Esophagus muscularis mucosa (tissue), 4 donors: ENCODE measurements at regions not wholly inside any gene's neighbourhood (a gene's known extent, or its start where the extent isn't known, plus 50 kb on each side); places are given as distances from the start of the nearest gene placed in this dataset.

ENCODE experiments used
- DNase-seq: peaks from one replicate; pipeline ENCODE4 v3.0.0-alpha.2; 2017; ENCODE audit errors: extremely low spot score
- H3K27ac ChIP-seq, 4 donors: fragments of 200-600 bp; sonication (generic); replicated peaks in 1 of 4; 1 replicate in 3 of 4; 2 replicates in 1 of 4; pipeline ENCODE4 v1.5.1; 2016 to 2019; ENCODE audit warnings: mild to moderate bottlenecking in 1 of 4
- H3K27me3 ChIP-seq, 4 donors: fragments of 200-600 bp; sonication (generic); one replicate each; pipeline versions ENCODE4 v1.5.1 to v1.6.0; 2016 to 2019
- H3K36me3 ChIP-seq, 4 donors: fragments of 200-600 bp; sonication (generic); one replicate each; pipeline ENCODE4 v1.5.1; 2016 to 2019
- H3K4me1 ChIP-seq, 4 donors: fragments of 200-600 bp; sonication (generic); one replicate each; pipeline ENCODE4 v1.5.1; 2016 to 2019
- H3K4me3 ChIP-seq, 4 donors: fragments of 200-600 bp; sonication (generic); 1 replicate in 2 of 4; 2 replicates in 2 of 4; pipeline ENCODE4 v1.5.1; 2016 to 2019; ENCODE audit warnings: mild to moderate bottlenecking in 4 of 4, moderate library complexity in 1 of 4
- H3K9me3 ChIP-seq, 4 donors: fragments of 200-600 bp; sonication (generic); 1 replicate in 3 of 4; 2 replicates in 1 of 4; pipeline ENCODE4 v1.5.1; 2016 to 2019
- EP300 ChIP-seq: sonication (generic); formaldehyde crosslinking; IDR thresholded peaks from one replicate; pipeline ENCODE4 v1.6.1; 2017; ENCODE audit warnings: antibody characterized with exemption
- POLR2A ChIP-seq: fragments of 450-650 bp; IDR thresholded peaks from one replicate; pipeline ENCODE4 v1.6.1; 2017; ENCODE audit warnings: antibody characterized with exemption, moderate library complexity, mild to moderate bottlenecking, low read depth
- POLR2AphosphoS5 ChIP-seq, 2 donors: sonication (generic); formaldehyde crosslinking; IDR thresholded peaks; one replicate each; pipeline ENCODE4 v1.6.1; 2017; ENCODE audit warnings: antibody characterized with exemption in 2 of 2
- WGBS: methylation state at CpG from one replicate; pipeline ENCODE4 v1.1.5; 2018; 5-methylcytosine and 5-hydroxymethylcytosine counted together
- intact Hi-C: fragments of 100-400 bp; cut with DNase I; formaldehyde crosslinking; loops from one replicate; pipeline ENCODE4 v1.15.1; 2023
- TF ChIP-seq, protein P1 (sequence below), 3 experiments: fragments of 200-600 bp in 2 of 3; fragments of 450-650 bp in 1 of 3; sonication (generic) in 2 of 3; IDR thresholded peaks; one replicate each; pipeline ENCODE4 v1.5.1; 2017 to 2019; ENCODE audit warnings: antibody characterized with exemption in 3 of 3, mild to moderate bottlenecking in 2 of 3, moderate library complexity in 1 of 3

DNA sequence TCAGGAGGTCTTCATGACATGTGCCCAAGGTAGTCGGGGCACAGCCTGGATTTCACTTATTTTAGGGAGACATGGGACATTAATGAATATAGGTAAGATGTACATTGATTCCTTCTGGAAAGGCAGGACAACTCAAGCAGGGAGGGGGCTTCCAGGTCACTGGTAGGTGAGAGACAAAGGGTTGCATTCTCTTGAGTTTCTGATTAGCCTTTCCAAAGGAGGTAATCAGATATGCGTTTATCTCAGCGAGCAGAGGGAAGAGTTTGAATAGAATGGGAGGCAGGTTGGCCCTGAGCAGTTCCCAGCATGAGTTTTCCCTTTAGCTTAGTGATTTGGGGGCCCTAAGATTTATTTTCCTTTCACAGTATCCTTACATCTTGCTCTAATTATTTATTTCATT lies 443.8 kb upstream of the EEF2KMT start:
- Histone ChIP-seq H3K27ac (no peak overlapping the region), H3K4me1 (no peaks in the 10 kb centered on the region), H3K4me3 (no peak overlapping the region), H3K36me3 (no peaks in the 10 kb centered on the region), H3K27me3 (peaks cover 0 to 5% (median 0%) of the 10 kb centered on the region in 4 donors), H3K9me3 (peaks cover 0 to 11% (median 4%) of the 10 kb centered on the region in 4 donors)
- no peak for DNase-seq
- intact Hi-C loops, result no loop called here
- TF ChIP-seq, protein P1, sequence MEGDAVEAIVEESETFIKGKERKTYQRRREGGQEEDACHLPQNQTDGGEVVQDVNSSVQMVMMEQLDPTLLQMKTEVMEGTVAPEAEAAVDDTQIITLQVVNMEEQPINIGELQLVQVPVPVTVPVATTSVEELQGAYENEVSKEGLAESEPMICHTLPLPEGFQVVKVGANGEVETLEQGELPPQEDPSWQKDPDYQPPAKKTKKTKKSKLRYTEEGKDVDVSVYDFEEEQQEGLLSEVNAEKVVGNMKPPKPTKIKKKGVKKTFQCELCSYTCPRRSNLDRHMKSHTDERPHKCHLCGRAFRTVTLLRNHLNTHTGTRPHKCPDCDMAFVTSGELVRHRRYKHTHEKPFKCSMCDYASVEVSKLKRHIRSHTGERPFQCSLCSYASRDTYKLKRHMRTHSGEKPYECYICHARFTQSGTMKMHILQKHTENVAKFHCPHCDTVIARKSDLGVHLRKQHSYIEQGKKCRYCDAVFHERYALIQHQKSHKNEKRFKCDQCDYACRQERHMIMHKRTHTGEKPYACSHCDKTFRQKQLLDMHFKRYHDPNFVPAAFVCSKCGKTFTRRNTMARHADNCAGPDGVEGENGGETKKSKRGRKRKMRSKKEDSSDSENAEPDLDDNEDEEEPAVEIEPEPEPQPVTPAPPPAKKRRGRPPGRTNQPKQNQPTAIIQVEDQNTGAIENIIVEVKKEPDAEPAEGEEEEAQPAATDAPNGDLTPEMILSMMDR (IDR thresholded peaks at IDR 0.05), result no peak
- TF ChIP-seq POLR2A, result no peak
- no peak for TF ChIP-seq POLR2AphosphoS5 (IDR thresholded peaks at IDR 0.05)
- TF ChIP-seq EP300, result no peak
- WGBS, result 59% methylated on average over 3 of the region's 3 CpGs

DNA sequence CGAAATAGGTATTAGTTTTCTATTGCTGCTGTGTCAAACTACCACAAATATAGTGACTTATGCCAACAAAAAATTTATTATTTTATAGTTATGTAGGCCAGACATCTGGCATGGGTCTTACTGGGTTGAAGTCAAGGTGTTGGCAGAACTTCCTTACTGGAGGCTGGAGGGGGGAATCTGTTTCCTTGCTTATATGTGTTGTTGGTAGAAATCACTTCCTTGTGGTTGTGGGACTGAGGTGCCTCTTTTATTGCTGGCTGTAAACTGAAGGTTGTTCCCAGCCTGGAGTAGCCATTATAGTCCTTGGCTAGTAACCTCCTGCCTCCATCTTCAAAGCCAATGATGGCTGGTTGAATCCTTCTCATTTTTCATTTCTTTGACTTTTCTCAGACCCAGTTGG lies 439.8 kb upstream of the EEF2KMT start:
- intact Hi-C loops, result no loop called here
- Histone ChIP-seq H3K4me3 (no peak overlapping the region), H3K4me1 (no peaks in the 10 kb centered on the region), H3K27ac (no peak overlapping the region), H3K36me3 (no peaks in the 10 kb centered on the region), H3K27me3 (peaks cover 0 to 11% (median 0%) of the 10 kb centered on the region in 4 donors), H3K9me3 (peaks cover 0 to 25% (median 9%) of the 10 kb centered on the region in 4 donors)
- TF ChIP-seq POLR2A (no peak), POLR2AphosphoS5 (IDR thresholded peaks at IDR 0.05) (no peak)
- no peak for DNase-seq
- WGBS, result 76% methylated on average over 1 of the region's 1 CpG

DNA sequence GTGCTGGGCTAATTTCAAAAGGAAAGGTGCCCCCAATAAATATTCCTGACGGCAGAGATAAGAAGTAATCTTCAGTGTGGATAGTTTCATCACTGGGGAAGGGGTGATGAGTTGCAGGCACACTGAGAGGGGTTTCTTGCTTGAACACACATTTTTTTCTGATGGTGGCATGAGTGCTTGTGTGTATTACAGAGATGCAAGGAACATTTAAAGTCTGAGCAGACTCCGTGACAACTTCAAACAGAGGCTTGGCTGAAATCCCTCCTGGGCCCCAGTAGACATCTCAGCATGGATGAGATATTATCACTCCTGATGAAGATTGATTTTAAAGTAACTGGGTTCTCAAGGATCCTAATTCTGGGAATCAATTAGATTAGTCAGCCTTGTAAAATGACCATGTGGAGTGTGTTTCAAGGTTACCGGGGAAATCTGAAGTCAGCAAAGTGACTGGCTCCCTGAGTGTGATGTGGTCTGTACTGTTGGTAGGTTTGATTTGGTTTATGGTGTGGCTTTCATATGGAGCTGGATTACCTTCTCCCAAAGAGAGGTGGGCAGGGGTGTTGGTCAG lies 435.8 kb upstream of the EEF2KMT start:
- no peaks in the 10 kb centered on the region for H3K36me3 ChIP-seq
- WGBS, result 54% methylated on average over 3 of the region's 3 CpGs
- no peak for TF ChIP-seq POLR2AphosphoS5 (IDR thresholded peaks at IDR 0.05)
- no peak for TF ChIP-seq EP300
- no peak for TF ChIP-seq POLR2A
- TF ChIP-seq, protein P1 (IDR thresholded peaks at IDR 0.05), result no peak
- peaks cover 0 to 13% (median 0%) of the 10 kb centered on the region in 4 donors for H3K27me3 ChIP-seq
- no peak for DNase-seq
- H3K27ac ChIP-seq, result no peak overlapping the region
- intact Hi-C loops, result no loop called here
- no peaks in the 10 kb centered on the region for H3K4me1 ChIP-seq
- H3K9me3 ChIP-seq, result peaks cover 0 to 30% (median 9%) of the 10 kb centered on the region in 4 donors
- H3K4me3 ChIP-seq, result no peak overlapping the region

DNA sequence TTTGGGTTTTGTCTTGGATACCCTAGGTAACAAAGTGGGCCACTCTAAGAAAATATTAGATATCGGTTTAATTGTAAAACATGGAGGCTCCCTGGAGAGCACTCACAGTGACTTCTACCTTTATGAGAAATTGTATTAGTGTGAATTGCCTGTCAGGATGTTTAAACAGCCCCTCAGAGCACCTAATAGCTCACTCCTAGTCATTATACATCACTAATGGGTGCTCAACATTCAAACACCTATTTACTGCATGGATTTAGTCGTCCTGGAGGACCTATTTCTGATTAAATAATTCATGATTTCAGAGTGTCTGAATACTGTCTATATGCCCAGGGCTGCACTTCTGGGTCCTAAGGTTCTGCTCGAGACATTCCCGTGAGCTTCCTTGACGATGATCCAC lies 430.2 kb upstream of the EEF2KMT start:
- DNase-seq, result no peak
- TF ChIP-seq POLR2A (no peak), EP300 (no peak), POLR2AphosphoS5 (IDR thresholded peaks at IDR 0.05) (no peak)
- no peaks in the 10 kb centered on the region for H3K4me1 ChIP-seq
- intact Hi-C loops, result no loop called here
- no peak overlapping the region for H3K4me3 ChIP-seq
- H3K27ac ChIP-seq, result no peak overlapping the region
- H3K36me3 ChIP-seq, result no peaks in the 10 kb centered on the region
- 78% methylated on average over 5 of the region's 5 CpGs for WGBS
- H3K9me3 ChIP-seq, result peaks cover 0 to 9% (median 0%) of the 10 kb centered on the region in 4 donors
- H3K27me3 ChIP-seq, result peaks cover 0 to 37% (median 0%) of the 10 kb centered on the region in 4 donors

DNA sequence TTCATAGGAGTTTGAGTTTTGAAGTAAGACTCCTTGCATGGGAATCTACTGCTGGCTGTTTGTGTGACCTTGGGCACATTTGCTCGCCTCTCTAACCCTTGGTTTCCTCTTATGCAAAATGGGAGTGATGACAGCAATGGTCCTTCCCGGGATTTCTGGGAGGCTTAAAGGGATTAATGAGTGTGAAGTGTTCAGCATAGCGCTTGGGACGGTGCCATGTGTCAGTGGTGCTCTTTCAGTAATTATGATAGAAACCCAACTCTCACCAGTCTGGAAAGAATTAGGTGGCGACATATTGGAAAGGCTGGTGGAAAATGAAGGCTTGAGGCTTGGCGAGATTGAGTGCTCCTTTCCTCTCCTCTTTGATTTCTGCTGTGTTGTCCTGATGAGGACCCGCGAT lies 429.2 kb upstream of the EEF2KMT start:
- Histone ChIP-seq H3K4me3 (no peak overlapping the region), H3K4me1 (no peaks in the 10 kb centered on the region)

More for the DNA sequence above, 429.2 kb upstream of the EEF2KMT start:
- WGBS, result 77% methylated on average over 8 of the region's 8 CpGs
- no peak for DNase-seq
- H3K27me3 ChIP-seq, result peaks cover 0 to 33% (median 0%) of the 10 kb centered on the region in 4 donors
- intact Hi-C loops, result no loop called here
- peaks cover 0 to 9% (median 0%) of the 10 kb centered on the region in 4 donors for H3K9me3 ChIP-seq
- TF ChIP-seq EP300 (no peak), POLR2A (no peak), POLR2AphosphoS5 (IDR thresholded peaks at IDR 0.05) (no peak)
- TF ChIP-seq, protein P1 (IDR thresholded peaks at IDR 0.05), result no peak
- no peaks in the 10 kb centered on the region for H3K36me3 ChIP-seq
- H3K27ac ChIP-seq, result no peak overlapping the region
